ENCODE measurements at regions not wholly inside any gene's neighbourhood (a gene's known extent, or its start where the extent isn't known, plus 50 kb on each side); places are given as distances from the start of the nearest gene placed in this dataset.
A peak's percentile ranks its signal among the peaks of the same experiment; 100 is the strongest.
"Not testable (repeated sequence)": the region's sequence is repeated elsewhere in the genome, so short reads cannot be mapped to it uniquely, and the experiment has no call there.

DNA sequence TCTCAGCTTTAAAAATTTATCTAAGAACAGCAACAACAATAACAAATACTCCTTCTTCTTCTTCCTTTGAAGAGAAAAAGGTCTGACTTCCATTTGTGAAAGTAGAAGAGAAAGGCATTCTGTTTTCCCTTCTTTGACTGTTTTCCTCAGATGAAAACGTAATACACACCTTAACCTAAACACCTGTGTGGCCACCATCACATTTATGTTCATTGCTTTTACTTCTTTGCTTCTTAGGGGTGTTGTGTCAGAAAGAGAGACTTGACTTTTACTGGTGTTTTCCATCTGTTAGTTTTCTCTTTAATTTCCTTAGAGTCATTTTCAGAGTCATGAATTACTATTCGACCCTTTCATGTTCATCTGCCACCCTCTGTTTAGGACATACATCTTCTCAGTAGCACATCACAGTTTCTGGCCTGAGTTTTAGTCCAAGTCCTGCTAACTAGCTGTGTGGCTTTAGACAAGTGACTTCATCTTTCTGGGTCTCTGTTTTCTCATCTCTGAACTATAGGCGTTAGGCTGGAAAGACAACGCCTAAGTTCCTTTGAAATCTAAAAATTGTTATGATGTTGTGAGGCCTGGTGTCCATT lies 283.8 kb downstream of the GATA3 start:
- no peak for DNase-seq (ENCODE audit: low read depth)

- DNase-seq (ENCODE audit: low read depth): no peak
Measured at GRCh38 chr10:8344756-8345155, 290.3 kb downstream of the GATA3 start.

GRCh38 chr10:8346861-8347260 lies 292.4 kb downstream of the GATA3 start:
- DNase-seq (ENCODE audit: low read depth): no peak

DNA sequence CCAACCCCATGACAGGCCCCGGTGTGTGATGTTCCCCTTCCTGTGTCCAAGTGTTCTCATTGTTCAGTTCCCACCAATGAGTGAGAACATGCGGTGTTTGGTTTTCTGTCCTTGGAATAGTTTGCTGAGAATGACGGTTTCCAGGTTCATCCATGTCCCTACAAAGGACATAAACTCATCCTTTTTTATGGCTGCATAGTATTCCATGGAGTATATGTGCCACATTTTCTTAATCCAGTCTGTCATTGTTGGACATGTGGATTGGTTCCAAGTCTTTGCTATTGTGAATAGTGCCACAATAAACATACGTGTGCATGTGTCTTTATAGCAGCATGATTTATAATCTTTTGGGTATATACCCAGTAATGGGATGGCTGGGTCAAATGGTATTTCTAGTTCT lies 293.1 kb downstream of the GATA3 start:
- DNase-seq (ENCODE audit: low read depth): not testable (repeated sequence)

DNA sequence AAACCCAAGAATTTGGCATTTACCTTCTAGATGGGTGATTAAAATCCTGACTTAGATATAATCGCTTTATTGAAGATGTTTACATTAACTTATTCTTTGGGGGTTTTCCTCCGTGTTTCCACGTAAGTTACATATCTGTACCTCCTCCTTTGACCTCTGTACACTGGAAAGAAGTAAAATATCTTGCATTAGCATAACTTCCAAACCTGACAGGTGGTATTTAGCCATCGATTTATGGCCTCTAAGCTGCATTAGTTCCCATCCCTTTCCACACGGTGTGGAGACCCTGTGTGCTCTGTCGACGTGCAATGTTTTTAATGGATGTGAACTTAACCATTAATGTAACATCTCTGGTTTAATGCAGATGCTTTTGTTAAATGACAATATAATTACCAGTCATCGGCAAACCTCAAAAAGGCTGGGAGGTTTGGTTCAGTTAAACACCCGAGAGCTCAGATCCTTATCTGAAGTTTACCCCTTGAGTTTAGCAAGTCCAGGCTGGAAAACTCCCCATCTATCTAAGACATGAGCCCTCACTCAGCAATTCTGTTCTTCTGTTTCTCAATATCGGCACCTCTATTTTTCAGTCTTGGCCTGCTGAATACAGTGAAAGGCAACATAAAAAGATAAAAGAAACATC lies 295.2 kb downstream of the GATA3 start:
- DNase-seq (ENCODE audit: low read depth): peak; percentile 36

- no peak for DNase-seq (ENCODE audit: low read depth)
Measured at GRCh38 chr10:8350250-8350967, 295.9 kb downstream of the GATA3 start.

DNA sequence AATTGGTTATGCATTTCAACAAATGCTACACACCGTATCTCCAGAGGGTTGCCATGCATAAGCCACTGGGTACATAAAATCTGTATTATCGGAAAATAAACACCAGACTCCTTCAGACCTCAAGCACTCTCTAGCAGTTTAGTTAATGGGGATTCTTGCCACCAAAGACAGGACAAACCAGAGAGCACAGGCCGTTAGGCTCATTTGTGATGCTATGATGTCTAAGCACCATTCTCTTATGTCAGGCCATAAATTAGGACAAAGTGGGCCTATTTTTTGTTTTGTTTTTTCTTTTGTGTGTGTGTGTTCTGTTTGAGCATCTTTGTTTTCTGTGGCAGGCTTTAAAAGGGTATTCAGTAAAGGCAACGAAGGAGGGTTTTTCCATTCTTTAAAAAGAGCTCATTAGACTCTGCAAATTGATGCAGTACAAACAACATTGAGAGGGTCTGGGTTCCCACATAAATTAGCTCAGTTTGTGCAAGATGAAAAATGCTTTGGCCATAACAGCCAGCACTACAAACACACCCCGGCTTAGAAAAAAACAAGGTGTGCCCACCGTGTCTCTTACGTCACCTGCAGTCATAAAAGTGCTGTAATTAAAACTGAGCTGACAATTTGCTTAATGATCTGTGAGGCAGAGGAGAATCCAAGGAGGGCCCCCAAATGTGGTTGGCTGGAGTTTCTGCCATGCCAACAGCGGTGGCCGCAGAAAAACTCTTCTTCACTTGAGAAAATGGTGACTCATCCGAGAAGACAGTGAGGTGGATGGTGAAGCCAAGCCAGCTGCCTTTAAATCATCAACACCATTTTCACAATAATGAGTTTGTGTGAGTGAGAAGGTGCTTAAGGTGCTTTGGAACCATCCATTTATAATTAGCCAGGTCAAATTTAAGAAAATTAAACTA lies 297.9 kb downstream of the GATA3 start:
- DNase-seq (ENCODE audit: low read depth): peak; percentile 60

- DNase-seq (ENCODE audit: low read depth): no peak
Measured at GRCh38 chr10:8356283-8356682, 301.8 kb downstream of the GATA3 start.

GRCh38 chr10:8359467-8359866 lies 305.0 kb downstream of the GATA3 start:
- no peak for DNase-seq (ENCODE audit: low read depth)

DNA sequence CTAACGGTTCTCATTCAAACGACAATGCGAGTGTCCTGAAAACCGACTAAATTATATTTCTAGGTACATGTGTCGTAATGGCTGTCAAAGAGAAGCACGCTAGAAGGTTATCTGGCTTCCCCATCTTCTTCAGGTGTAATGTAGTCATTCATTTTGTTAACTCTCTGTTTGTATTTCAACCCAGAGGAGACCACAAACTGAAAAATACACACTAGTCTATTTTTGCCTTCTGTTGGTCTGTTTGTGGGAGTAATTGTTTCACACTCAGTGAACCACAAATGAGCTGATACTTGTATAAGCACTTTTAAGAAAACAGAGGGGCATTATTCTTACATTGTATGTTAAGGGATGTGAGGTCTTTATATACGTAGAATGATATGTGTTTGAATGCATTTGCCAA lies 305.9 kb downstream of the GATA3 start:
- DNase-seq (ENCODE audit: low read depth): no peak

GRCh38 chr10:8360814-8361509 lies 306.5 kb downstream of the GATA3 start:
- no peak for DNase-seq (ENCODE audit: low read depth)

DNA sequence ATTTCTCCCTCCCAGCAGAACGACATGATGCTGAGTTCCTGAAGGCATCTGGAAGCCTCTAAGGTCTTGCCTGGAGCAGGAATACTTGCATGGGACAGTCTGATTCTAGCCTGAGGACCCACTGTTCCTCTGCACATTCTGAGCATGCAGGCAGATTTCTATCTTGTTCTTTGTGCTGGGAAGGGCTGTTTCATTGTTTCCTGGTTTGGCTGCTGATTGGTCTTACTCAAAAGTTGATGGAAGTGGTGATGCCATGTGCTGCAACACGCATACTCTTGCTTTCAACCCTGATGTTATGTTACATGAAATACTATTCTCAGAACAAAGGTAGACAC lies 307.0 kb downstream of the GATA3 start:
- DNase-seq (ENCODE audit: low read depth): peak; percentile 57

- DNase-seq (ENCODE audit: low read depth): peak; percentile 98
Measured at GRCh38 chr10:8365935-8366911, 311.7 kb downstream of the GATA3 start.

DNA sequence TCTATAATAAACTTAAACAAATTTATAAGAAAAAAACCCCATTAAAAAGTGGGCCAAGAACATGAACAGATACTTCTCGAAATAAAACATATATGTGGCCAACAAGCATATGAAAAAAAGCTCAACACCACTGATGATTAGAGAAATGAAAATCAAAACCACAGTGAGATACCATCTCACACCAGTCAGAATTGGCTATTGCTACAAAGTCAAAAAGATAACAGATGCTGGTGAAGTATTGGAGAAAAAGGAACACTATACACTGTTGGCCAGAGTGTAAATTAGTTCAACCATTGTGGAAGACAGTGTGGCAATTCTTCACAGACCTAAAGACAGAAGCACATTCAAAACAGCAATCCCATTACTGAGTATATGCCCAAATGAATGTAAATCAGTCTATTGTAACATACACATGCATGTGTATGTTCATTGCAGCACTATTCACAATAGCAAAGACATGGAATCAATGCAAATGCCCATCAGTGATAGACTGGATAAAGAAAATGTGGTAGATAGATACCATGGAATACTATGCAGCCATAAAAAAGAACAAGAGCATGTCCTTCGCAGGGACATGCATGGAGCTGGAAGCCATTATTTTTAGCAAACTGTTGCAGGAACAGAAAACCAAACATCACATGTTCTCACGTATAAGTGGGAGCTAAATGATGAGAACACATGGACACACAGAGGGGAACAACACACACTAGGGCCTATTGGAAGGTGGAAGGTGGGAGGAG lies 313.4 kb downstream of the GATA3 start:
- DNase-seq (ENCODE audit: low read depth): peak; percentile 32

GRCh38 chr10:8369666-8370065 lies 315.2 kb downstream of the GATA3 start:
- DNase-seq (ENCODE audit: low read depth): peak; percentile 86

GRCh38 chr10:8374334-8374733 lies 319.8 kb downstream of the GATA3 start:
- DNase-seq (ENCODE audit: low read depth): no peak

DNA sequence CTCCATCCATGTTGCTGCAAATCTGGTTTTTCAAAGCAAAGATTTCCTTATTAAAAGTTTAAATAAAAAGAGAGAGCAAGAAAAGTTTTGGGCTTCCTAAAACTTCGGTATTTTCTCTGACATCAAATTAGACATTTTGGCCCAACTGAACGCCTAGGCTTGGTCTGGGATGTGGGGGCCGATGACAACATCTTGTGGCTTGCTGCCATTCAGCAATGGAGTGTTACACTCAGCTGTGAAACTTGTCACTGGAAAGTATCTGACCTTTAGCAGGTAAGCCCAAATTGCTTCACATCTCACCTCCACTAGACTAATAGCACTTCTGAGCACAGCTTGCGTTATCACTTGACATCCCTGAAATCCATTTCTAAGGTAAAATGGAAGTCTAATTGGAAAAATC lies 320.6 kb downstream of the GATA3 start:
- no peak for DNase-seq (ENCODE audit: low read depth)

DNA sequence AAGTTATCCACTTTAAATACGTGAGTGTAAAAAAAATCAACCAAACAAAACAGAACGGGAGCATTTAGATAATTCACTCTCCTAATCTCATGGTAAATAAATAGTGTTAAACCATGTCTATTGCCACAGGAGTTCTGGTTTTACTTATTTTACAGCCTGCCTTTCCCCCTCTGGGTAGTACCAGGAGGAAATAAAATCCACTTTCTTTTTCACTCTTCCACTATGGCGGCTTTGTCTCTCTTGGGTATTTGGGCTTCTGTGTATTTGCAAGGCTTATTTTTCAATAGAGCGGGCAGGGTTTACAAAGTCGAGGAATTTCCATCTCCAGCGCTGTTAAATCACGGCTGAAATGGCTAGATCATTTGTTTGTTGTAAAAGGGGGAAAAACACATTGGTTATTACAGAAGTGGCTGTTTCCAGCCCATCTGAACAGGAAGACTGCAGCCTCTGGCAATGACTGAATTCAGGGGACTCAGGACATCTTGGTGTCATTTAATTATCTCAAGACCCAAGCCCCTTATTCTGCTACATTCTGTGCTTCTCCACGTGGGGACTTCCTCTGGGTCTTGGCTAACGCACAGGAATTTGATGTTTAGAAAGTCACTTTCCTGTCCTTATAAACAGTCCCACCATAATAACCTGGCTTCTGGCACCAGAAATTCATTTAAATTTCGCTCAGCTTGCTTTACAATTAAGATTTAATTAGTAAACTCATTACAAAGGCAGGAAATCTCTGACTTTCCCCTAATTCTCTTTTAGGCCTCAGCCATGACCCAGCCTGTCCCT lies 323.9 kb downstream of the GATA3 start:
- DNase-seq (ENCODE audit: low read depth): peak; percentile 21

All from RPMI7951 (cell line).